DMS79 (cell line): ENCODE measurements at regions not wholly inside any gene's neighbourhood (a gene's known extent, or its start where the extent isn't known, plus 50 kb on each side); places are given as distances from the start of the nearest gene placed in this dataset.
A peak's percentile ranks its signal among the peaks of the same experiment; 100 is the strongest.
"Not testable (repeated sequence)": the region's sequence is repeated elsewhere in the genome, so short reads cannot be mapped to it uniquely, and the experiment has no call there.

Experiments
- DNase-seq: peaks from one replicate; lab custom pipeline; 2025; lab: John Stamatoyannopoulos, UW

GRCh38 chr7:128561116-128561722 lies 84.7 kb downstream of the METTL2B start:
- not testable (repeated sequence) for DNase-seq

- DNase-seq, result not testable (repeated sequence)
Observed at GRCh38 chr7:128562795-128563194, 86.2 kb downstream of the METTL2B start.

GRCh38 chr7:128564123-128564700 lies 87.7 kb downstream of the METTL2B start:
- DNase-seq, result not testable (repeated sequence)

GRCh38 chr7:128564932-128565864 lies 88.7 kb downstream of the METTL2B start:
- DNase-seq, result not testable (repeated sequence)

- DNase-seq, result not testable (repeated sequence)
Observed at GRCh38 chr7:128575277-128575676, 96.8 kb upstream of the GARIN1A start.

- not testable (repeated sequence) for DNase-seq
Observed at GRCh38 chr7:128576953-128577352, 95.1 kb upstream of the GARIN1A start.

GRCh38 chr7:128579843-128580242 lies 92.2 kb upstream of the GARIN1A start:
- DNase-seq, result not testable (repeated sequence)

- DNase-seq, result not testable (repeated sequence)
Observed at GRCh38 chr7:128581100-128581499, 91.0 kb upstream of the GARIN1A start.

GRCh38 chr7:128581825-128582561 lies 90.1 kb upstream of the GARIN1A start:
- DNase-seq, result not testable (repeated sequence)

- DNase-seq, result not testable (repeated sequence)
Observed at GRCh38 chr7:128586715-128587114, 85.4 kb upstream of the GARIN1A start.

GRCh38 chr7:128591705-128592104 lies 80.4 kb upstream of the GARIN1A start:
- DNase-seq, result no peak

- not testable (repeated sequence) for DNase-seq
Observed at GRCh38 chr7:128592209-128592608, 79.9 kb upstream of the GARIN1A start.

GRCh38 chr7:128594061-128594460 lies 78.0 kb upstream of the GARIN1A start:
- not testable (repeated sequence) for DNase-seq

- DNase-seq, result not testable (repeated sequence)
Observed at GRCh38 chr7:128596336-128597128, 75.6 kb upstream of the GARIN1A start.

- not testable (repeated sequence) for DNase-seq
Observed at GRCh38 chr7:128598946-128599345, 73.1 kb upstream of the GARIN1A start.

GRCh38 chr7:128608678-128609421 lies 63.2 kb upstream of the GARIN1A start:
- DNase-seq, result peak; percentile 34

GRCh38 chr7:128613366-128613765 lies 58.7 kb upstream of the GARIN1A start:
- DNase-seq, result not testable (repeated sequence)

- DNase-seq, result not testable (repeated sequence)
Observed at GRCh38 chr7:128614812-128615211, 57.3 kb upstream of the GARIN1A start.

- DNase-seq, result not testable (repeated sequence)
Observed at GRCh38 chr7:128616799-128617198, 55.3 kb upstream of the GARIN1A start.
